Testis (tissue), 2 donors: ENCODE measurements at regions not wholly inside any gene's neighbourhood (a gene's known extent, or its start where the extent isn't known, plus 50 kb on each side); places are given as distances from the start of the nearest gene placed in this dataset.

Source experiments
- POLR2A ChIP-seq: fragments of 450-650 bp; IDR thresholded peaks from one replicate; pipeline ENCODE4 v1.6.1; 2017; ENCODE audit warnings: antibody characterized with exemption, mild to moderate bottlenecking, moderate library complexity
- TF ChIP-seq, protein P1 (sequence below), 3 experiments: fragments of 450-650 bp in 2 of 3; fragments of 200-600 bp in 1 of 3; sonication (generic) in 1 of 3; IDR thresholded peaks; one replicate each; pipeline ENCODE4 v1.5.1; 2016 to 2019; ENCODE audit warnings: antibody characterized with exemption in 3 of 3, mild to moderate bottlenecking in 2 of 3, moderate library complexity in 1 of 3

DNA sequence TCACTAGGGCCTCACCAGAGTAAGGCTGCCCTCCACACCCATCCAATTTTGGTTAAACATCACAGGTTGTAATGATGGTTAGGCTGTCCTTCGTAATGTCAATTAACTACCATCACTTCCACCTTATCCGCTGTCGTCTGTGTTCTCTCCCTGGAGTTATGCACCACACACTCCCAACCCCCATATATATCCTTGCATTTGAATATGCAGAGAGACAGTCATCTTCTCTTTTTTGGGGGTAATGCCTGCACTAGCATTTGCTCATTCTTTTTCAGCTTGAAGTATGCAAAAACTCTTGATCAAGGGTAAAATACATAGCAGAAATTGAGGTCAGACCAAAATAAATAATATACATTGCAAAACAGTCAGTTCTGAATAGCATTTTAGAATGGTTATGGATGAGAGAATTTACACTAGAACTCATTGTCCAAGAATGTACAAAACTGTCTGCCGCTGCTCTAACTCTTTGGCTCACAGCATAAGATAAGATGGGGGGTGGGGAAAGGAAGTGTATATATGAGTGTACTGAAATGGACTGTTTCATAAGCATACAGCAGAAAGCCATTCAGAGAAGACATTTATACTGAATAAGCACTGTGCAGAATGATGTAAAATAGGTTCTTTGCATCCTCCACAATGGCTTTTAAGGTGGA lies 397.8 kb upstream of the CHST9 start:
- TF ChIP-seq, protein P1, sequence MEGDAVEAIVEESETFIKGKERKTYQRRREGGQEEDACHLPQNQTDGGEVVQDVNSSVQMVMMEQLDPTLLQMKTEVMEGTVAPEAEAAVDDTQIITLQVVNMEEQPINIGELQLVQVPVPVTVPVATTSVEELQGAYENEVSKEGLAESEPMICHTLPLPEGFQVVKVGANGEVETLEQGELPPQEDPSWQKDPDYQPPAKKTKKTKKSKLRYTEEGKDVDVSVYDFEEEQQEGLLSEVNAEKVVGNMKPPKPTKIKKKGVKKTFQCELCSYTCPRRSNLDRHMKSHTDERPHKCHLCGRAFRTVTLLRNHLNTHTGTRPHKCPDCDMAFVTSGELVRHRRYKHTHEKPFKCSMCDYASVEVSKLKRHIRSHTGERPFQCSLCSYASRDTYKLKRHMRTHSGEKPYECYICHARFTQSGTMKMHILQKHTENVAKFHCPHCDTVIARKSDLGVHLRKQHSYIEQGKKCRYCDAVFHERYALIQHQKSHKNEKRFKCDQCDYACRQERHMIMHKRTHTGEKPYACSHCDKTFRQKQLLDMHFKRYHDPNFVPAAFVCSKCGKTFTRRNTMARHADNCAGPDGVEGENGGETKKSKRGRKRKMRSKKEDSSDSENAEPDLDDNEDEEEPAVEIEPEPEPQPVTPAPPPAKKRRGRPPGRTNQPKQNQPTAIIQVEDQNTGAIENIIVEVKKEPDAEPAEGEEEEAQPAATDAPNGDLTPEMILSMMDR (IDR thresholded peaks at IDR 0.05) = no peak
- TF ChIP-seq POLR2A = no peak
